Stimulated activated CD4-positive, alpha-beta T cell treated with anti-CD3 and anti-CD28 coated beads, Interleukin-2, amount 100 ng/mL, for 4 hours (primary cell): ENCODE measurements at regions not wholly inside any gene's neighbourhood (a gene's known extent, or its start where the extent isn't known, plus 50 kb on each side); places are given as distances from the start of the nearest gene placed in this dataset.
"Not testable (repeated sequence)": the region's sequence is repeated elsewhere in the genome, so short reads cannot be mapped to it uniquely, and the experiment has no call there.

Experiments used
- DNase-seq: peaks from one replicate; pipeline ENCODE4 v3.0.0-alpha.2; 2020; ENCODE audit warnings: low read depth

DNA sequence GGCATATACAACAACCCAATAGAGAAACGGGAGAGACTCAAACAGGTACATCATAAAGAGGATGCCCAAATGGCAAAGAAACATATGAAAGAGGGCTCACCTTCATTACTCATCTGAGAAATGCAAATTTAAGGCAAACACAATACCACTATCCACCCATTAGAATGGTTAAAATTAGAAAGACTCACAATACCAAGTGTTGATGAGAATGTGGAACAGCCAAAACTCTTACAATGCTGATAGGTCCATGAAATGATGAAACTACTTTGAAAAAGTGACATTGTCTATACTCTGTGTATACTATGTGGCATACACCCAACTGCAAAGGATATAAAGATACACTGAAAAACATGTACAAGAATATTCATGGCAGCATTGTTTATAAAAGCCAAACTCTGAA lies 96.2 kb upstream of the TSHZ3 start:
- DNase-seq: no peak

DNA sequence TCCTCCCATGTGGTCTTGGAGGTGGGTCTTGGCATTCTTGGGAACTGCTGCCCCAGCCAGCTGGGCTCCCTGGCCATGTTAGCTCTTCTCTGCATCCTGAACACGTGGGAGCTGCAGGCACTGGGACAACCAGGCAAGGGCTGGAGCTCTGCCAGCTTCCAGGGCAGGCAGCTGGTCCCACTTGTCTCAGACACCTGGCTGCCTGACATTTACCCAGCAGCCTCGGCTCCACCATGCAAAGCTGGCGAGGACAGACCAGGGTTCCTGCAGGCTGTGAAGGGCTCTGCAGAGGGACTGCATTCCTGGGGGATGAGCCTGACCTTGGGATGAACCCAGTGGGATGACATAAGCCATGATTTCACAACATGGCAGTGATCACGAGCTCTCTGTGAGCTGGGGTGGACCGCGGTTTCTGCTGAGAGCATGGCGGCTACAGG lies 99.0 kb upstream of the TSHZ3 start:
- DNase-seq: no peak

DNA sequence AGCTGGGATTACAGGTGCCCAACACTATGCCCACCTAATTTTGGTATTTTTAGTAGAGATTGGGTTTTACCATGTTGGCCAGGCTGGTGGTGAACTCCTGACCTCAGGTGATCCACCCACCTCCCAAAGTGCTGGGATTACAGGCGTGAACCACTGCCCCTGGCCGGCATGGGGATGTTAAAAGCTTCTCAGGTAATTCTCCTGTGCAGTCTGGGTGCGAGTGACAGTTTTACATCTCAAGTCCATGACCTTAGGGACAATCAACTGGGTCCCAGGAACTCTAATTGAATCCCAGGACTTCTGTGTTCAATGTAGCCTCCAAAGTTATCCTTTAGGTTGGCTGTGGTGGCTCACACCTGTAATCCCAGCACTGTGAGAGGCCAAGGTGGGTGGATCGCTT lies 100.1 kb upstream of the TSHZ3 start:
- DNase-seq: no peak

DNA sequence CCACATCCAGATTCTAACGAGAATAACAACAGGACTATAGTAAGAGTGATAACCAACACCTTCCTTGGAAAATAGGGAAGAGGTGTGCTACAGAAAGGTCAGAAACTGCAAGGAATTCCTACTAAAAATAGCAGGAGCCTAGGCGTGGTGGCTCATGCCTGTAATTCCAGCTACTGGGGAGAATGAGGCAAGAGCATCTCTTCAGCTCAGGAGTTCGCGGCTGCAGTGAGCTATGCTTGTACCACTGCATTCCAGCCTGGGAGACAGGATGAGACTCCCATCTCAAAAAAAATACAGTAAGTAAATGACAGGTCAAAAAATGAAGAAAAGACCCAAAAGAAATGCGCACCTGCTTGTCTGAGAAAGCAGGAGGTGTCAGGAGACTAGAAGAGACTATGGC lies 101.5 kb upstream of the TSHZ3 start:
- no peak for DNase-seq

DNA sequence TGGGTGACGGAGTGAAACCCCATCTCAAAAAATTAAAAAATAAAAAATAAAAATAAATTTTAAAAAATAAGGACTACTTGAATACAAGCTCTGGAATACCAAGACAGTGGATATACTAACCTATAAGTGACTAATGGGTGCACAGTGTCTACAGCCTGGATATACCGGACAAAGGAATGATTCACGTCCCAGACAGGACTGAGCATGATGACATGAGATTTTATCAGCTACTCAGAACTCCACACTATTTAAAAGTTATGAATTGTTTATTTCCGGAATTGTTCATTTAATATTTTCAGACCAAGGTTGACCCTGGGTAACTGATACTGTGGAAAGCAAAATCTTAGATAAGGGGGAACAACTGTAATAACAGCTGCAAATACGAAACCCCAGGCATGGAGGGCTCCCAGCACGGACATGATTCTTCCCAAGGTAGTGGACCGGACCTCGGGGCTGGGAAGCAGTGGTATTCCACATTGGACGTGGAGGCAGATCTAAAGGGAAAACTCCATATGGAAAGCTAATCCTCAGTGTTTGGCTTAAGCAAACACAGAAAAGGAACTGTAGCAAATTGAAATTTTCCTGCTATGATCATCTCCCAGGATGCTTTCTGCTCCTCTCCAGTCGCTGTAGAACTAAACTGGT lies 102.6 kb upstream of the TSHZ3 start:
- no peak for DNase-seq

DNA sequence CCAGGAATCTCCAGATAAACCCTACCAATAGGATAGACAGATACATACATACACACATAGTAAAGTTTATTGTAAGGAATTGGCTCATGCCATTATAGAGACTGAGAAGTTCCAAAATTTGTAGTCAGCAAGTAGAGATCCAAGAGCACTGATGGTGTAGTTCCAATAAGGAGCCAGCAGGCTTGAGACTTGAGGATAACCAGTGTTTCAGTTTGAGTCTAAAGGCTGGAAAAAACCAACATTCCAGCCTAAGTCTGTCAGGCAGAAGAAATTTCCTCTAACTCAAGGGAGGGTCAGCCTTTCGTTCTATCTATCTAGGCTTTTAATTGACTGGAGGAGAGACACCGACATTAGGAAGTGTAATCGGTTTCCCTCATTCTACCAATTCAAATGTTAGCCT lies 110.2 kb upstream of the TSHZ3 start:
- DNase-seq: no peak

DNA sequence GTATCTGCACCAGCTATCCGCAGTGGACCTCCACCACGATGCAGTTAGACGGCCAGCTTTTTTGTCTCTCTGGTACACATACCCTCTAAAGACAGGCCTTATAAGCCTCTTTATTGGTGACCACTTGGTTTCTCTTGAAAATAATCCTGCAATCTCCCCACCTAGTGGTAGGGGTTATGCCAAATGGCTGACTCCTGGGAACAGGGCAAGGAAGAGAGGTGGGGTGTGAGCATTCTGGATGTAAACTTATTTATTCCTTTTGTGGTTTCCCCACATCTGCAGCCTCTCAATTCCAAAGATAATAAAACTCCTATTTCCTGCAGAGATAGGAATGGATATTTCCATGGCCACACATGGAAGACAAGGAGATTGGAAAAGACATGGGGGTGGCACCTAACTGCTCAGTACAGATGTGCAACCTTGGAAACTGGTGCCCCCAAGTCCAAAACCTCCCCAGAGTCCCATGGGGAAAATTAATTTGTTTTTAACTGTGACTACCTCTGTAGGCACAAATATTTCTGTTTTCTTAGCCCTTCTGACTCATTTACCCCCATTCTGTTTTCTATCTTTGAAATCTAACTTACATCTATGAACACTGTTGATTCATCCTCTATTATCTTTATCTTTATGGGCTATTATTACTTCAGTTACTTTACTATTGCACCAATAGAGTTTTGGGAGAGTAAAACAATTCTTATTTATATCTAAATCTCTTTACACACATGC lies 112.7 kb upstream of the TSHZ3 start:
- DNase-seq: no peak

DNA sequence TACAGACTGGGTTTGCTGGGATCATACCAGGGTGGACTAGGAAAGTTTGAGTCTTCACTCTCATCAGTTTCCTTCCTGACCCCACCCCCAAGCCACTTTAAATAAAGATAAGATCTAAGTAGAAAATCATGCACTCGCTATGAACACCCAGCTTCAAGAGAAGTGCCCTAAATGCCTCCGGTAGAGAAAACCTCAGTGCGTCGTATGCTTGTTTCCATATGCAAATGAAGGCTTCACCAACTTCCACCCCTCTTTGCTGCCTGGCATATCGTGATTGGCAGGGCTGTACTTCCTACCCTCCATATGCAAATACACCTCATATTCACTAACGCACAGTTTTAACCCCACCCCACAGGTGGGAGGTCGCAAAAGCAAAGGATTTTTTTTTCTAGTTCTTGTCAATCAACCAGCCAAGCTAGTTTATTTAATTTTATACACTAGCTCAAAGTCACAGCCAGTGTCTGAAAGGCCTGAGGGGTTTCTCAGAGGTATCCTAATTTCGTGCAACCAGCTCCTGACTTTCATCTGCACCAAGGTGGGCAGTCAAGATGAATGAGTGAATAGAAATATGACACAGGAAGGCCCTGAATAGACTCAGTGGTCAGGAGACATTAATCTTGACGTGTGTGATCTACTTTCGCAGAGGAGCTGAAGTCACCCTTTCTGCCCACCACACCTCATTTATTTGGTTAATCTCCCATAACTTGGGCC lies 121.1 kb upstream of the TSHZ3 start:
- no peak for DNase-seq

DNA sequence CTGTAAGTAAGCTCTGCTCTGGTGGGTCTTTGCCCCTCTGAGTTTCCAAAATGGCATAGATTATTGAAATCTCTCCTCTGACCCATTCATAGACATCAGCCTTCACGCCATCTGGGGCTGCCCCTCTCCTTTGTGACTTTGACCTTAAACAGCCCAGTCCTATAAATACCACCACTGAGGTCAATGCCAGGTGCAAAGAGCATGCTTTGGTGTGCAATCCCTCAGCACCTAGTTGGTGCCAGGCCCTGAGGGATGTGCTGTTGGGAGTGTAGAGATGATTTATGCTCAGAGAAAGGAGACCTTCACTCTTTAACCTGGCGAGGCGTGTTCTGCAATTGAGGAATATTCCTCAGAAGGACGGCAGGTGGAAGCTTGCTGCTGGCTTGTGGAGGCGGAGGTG lies 121.7 kb upstream of the TSHZ3 start:
- no peak for DNase-seq

DNA sequence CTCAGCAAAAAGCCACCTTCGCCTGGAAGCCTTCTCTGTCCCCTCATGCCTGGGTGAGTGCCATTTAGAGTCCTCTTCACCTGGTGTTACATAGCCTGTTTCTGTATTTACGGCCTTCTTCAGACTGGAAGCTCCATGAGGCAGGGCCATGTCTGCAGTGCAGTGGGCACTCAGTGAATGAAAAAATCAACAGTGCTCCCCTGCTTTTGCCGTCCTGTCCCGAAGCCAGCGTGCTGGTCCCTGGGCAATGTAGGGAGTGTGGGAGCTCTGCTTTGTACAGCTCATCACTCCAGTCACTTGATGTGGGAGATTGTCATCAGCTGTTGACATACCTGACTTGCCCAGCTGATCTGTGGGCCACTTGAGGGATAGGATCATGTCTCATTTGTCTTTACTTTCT lies 129.0 kb upstream of the TSHZ3 start:
- no peak for DNase-seq

DNA sequence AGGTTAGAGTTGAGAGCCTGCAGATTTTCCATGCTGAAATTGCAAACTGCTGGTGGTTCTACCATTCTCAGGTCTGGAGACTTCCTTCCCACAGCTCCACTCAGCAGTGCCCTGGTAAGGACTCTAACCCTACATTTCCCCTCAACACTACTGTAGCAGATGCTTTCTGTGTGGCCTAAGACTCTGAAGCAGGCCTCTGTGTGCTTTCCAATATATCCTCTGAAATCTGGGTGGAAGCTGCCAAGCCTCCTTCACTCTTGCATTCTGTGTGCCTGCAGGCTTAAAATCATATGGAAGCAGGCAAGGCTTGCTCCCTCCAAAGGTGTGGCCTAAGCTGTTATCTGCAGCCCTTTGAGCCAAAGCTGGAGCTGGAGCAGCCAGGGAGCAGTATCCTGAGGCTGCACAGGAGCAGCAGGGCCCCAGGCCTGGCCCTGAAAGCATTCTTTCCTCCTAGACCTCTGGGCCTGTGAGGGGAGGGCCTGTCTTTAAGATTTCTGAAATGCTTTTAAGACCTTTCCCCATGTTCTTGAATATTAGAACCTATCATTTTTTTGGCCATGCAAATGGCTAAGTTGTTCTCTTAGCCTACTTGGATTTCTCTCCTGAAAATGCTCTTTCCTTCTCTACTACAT lies 134.1 kb upstream of the TSHZ3 start:
- no peak for DNase-seq

DNA sequence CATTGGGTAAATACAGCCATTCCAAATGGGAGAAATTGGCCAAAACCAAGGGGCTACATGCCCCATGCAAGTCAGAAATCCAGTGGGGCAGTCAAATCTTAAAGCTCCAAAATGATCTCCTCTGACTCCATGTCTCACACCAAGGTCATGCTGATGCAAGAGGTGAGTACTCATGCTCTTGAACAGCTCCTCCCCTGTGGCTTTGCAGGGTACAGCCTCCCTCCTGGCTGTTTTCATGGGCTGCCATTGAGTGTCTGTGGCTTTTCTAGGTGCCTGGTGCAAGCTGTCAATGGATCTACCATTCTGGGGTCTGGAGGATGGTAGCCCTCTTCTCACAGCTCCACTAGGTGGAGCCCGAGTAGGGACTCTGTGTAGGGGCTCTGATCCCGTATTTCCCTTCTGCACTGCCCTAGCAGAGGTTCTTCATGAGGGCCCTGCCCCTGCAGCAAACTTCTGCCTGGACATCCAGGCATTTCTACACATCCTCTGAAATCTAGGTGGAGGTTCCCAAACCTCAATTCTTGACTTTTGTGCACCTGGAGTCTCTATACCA lies 135.7 kb upstream of the TSHZ3 start:
- DNase-seq: not testable (repeated sequence)

DNA sequence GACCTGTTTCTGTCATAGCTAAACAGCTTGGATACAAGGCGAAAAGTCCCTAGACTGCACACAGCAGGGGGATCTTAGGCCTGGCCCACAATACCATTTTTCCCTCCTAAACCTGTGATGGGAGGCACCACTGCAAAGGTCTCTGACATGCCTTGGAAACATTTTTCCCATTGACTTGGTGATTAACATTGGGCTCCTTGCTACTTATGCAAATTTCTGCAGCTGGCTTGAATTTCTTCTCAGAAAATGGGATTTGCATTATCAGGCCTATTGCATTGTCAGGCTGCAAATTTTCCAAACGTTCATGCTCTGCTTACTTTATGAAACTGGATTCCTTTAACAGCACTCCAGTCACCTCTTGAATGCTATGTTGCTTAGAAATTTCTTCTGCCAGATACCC lies 136.2 kb upstream of the TSHZ3 start:
- DNase-seq: no peak

DNA sequence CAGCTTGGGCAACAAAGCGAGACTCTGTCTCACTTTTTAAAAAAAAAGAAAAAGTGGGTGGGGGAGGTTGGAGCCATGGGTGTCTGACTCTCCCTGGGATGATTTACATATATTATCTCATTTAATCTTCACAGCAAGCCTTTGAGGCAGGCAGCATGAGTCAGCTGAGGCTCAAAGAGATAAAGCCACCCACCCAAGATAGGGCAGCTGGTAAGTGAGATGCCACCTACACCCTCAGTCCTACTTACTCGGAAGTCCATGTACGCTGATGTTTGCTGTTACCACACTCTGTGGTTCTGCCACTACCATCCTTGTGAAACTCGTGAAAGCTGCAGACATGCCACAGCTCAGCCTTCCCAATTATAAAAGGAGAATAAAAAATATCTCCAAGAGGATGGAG lies 142.0 kb upstream of the TSHZ3 start:
- DNase-seq: no peak

DNA sequence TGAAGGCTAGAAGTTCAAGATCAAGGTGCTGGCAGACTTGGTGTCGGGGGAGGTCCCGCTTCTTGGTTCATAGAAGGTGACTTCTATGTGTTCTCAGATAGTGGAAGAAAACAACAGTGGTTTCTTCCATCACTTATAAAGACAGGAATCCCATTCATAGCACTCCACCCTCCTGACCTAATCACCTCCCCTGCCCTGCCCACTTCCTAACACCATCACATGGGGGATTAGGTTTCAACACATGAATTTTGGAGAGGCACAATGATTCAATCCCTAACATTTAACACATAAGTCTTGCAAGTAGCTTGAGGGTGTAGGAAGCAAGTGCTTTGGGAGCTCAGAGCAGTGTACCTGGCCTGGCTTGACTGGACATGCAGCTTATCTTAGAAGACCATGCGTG lies 142.8 kb upstream of the TSHZ3 start:
- DNase-seq: no peak

DNA sequence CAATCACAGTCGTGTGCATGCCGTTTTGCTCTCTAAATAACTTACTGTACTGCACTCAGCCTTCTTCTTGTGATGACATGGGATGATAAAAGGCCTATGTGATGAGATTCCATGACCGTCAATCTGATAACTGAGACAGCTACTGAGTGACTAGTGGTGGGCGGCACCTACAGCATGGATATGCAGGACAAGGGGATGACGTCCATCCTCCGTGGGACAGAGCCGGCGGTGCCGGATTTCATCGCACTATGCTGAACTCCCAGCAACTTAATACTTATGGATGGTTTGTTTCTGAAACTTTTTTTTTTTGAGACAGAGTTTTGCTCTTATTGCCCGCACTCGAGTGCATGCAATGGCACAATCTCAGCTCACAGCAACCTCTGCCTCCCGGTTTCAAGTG lies 146.8 kb upstream of the TSHZ3 start:
- DNase-seq: no peak

DNA sequence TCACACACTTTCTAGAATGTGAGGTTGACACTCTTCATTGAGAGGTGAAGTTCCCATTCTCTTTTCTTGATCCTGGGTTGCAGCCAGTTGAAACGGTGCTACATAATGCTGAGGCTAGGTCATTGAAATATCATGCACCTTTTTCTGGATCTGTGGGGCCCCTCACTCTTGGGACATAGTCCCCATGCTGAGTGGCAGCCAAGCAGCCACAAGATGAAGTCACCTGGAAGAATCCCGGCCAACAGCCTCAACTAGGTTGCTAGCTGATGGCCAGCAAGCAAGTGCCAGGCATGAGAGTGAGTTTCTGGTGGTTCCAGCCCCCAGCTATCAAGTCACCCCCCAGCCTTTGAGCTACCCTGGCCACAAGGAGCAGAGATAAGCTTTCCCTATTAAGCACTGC lies 148.5 kb upstream of the TSHZ3 start:
- DNase-seq: no peak

DNA sequence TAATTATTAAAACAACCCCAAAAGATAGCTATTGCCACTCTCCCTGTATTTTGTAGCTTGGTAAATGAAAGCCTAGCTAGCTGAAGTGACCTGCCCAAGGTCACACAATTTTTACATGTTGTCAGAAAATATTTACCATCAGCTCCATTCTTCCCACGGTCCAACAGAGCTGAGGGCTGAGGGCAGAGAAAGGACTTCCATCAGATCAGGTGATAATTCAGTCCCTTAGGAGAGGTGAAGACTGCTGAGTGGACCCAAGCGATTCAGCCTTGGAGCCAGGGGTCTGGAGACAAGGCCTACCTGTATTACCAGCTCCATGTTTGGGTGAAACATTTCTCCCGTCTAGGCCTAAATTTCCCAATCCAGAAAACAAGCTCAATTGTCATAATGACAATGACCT lies 149.5 kb upstream of the TSHZ3 start:
- DNase-seq: no peak

DNA sequence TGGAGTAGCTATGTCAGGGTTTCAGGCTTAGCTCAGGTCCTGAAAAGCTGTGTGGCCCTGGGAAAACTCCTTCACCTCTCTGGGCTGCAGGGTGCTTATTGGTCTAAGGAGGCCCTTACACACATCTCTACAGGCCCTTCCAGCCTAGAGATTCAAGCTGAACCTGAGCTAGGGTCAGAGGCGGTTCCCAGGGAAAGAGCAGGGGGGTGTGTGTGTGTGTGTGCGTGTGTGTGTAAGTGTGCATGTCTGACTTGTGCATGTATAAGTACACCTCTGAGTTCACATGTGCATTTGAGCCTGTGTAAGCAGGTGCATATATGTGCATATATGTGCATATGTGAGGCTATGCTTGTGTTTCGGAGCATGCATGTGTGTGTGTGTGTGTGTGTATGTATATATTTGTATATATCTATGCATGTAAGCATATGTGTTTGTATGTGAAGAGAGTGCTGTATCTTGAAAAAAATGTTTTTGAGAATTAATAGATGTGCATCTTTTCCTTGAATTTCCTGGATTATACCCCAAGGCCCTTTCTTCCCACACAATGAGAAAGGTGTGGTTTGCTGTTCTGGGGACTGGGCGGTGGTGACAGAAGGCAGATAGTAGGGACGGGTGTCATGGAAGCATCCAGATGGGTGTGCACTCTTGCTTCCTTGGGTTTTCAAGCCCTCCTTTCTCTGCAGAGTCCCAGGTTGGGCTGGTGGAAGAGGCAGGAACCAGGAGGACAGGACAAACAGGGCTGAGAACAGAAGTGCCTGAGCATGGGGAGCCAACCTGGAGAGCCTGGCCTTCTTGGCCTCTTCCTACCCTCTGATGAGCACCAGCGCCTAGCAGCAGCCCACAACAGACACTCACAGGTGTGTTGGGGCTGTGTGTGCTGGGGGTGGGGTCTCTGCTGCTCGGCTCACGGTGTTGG lies 150.3 kb upstream of the TSHZ3 start:
- DNase-seq: no peak

DNA sequence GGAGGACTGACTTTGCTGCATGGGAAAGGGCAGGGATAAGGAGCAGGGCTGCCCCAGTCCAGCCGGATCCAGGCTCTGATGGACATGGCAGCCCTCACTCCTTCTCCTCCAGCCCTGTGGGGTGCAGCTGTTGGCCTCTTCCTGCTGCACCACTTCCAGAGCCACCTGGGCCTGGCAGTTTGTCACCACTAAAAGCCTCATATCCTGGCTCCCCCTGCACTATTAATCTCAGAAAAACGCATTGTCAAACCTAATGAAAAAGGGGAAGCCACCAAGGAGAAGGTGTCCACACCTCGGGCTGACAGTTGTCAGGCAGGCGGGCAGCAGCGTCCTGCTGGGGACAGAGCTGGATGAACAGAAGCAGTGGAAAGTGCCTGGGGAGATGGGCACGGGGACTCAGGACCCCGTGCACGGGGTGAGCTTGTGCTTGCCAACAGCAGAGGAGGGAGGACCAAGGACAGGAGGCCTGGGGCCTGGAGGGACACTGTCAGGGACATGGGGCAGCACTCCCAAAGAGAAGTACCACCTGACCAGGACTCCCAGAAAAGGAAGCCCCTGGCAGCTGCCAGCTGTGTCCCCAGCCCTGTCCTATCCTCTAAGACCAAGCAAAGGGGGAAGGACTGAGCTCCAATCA lies 151.1 kb upstream of the TSHZ3 start:
- DNase-seq: no peak

DNA sequence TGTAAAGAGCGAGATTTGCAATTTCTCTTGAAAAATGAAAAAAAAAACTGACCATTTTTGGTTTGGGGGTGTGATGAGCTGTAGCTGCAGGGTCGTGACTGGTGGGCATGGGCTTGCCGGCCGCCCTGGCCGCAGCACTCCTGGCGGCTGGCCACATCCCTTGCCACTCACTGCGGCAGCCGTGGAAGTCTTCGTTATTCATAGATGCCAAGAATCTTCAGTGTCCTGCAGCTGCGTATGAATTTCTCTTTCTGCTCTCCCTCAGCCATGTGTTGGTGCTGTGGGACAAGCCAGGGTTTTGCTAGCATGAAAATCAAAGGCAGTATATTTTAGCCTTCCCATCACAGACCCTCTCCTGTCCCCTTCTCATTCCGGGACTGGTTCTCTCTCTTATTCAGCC lies 151.7 kb upstream of the TSHZ3 start:
- no peak for DNase-seq
